ENCODE measurements at regions not wholly inside any gene's neighbourhood (a gene's known extent, or its start where the extent isn't known, plus 50 kb on each side); places are given as distances from the start of the nearest gene placed in this dataset.

- 96 to 98% methylated on average over 2 of the region's 2 CpGs for WGBS, 2 donors
- H3K36me3 ChIP-seq (ENCODE audit: control insufficient read depth in 1 of 2, insufficient read depth in 2 of 2, low read length in 1 of 2): no peaks in the 10 kb centered on the region
These were observed 161.1 kb upstream of the PLEKHG7 start for GRCh38 chr12:92541731-92542130.

GRCh38 chr12:92540782-92541423 lies 161.9 kb upstream of the PLEKHG7 start:
- intact Hi-C loops (cut with DNase I): no loop called here
- H3K4me1 ChIP-seq (ENCODE audit: control insufficient read depth in 1 of 2, insufficient read depth in 2 of 2, low read length in 2 of 2): peaks cover 0 to 3% of the 10 kb centered on the region in 2 donors
- no peaks in the 10 kb centered on the region for H3K36me3 ChIP-seq (ENCODE audit: control insufficient read depth in 1 of 2, insufficient read depth in 2 of 2, low read length in 1 of 2)
- H3K27me3 ChIP-seq (ENCODE audit: control insufficient read depth in 1 of 2, insufficient read depth in 2 of 2, low read length in 1 of 2): no peaks in the 10 kb centered on the region
- WGBS, 2 donors: 84% methylated on average over 3 of the region's 3 CpGs
- no peak for DNase-seq
- H3K9me3 ChIP-seq (ENCODE audit: control insufficient read depth, low read length): no peaks in the 10 kb centered on the region
- H3K4me3 ChIP-seq (ENCODE audit: low read length in 2 of 2): no peak overlapping the region
- ATAC-seq (ENCODE audit: low FRiP score): no peak
- no peak overlapping the region for H3K27ac ChIP-seq (ENCODE audit: low read depth in 1 of 2, low read length in 2 of 2)

More at GRCh38 chr12:92541731-92542130, 161.1 kb upstream of the PLEKHG7 start:
- Histone ChIP-seq H3K4me3 (ENCODE audit: low read length in 2 of 2) (no peak overlapping the region), H3K27ac (ENCODE audit: low read depth in 1 of 2, low read length in 2 of 2) (no peak overlapping the region), H3K9me3 (ENCODE audit: control insufficient read depth, low read length) (no peaks in the 10 kb centered on the region), H3K4me1 (ENCODE audit: control insufficient read depth in 1 of 2, insufficient read depth in 2 of 2, low read length in 2 of 2) (peaks cover 0 to 3% of the 10 kb centered on the region in 2 donors), H3K27me3 (ENCODE audit: control insufficient read depth in 1 of 2, insufficient read depth in 2 of 2, low read length in 1 of 2) (no peaks in the 10 kb centered on the region)
- intact Hi-C loops (cut with DNase I): no loop called here
- no peak for ATAC-seq (ENCODE audit: low FRiP score)
- DNase-seq: no peak

DNA sequence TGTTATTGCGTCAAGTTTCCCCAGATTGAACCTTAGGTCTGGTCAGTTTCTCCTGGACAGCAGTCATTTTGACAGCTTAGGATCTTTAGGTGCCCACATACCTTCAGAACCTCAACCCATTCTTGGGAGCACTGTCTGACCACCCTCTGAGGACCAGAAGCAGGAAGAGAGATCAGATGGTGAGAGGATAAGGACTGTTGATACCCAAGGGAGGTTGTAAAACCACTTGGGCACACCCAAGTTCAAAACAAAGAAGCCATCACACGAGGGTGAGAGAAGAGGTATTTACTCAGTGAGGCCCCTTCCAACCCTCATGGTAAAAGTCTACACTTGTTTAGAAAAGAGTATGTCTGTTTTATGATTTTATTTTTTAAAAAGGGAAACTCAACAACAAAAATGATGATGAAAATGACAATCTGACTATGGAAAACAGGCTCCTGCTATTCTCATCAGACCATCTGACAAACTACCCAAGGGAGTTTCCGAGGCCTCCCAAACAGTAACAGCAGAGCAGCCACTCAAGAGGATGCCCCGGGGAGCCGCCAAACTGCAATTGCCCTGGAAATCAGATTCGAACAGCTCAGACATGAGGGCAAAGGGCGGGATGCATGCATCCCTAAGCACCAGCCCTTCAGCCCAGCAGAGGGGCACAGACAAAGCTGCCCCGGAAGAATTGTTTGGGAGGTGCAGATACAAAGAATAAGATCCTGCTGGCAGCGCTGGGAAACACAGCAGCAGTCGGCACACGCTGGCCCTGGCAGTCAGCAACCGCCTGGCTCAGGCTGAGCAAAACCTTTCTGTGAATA lies 162.6 kb upstream of the PLEKHG7 start:
- no peaks in the 10 kb centered on the region for H3K9me3 ChIP-seq (ENCODE audit: control insufficient read depth, low read length)

DNA sequence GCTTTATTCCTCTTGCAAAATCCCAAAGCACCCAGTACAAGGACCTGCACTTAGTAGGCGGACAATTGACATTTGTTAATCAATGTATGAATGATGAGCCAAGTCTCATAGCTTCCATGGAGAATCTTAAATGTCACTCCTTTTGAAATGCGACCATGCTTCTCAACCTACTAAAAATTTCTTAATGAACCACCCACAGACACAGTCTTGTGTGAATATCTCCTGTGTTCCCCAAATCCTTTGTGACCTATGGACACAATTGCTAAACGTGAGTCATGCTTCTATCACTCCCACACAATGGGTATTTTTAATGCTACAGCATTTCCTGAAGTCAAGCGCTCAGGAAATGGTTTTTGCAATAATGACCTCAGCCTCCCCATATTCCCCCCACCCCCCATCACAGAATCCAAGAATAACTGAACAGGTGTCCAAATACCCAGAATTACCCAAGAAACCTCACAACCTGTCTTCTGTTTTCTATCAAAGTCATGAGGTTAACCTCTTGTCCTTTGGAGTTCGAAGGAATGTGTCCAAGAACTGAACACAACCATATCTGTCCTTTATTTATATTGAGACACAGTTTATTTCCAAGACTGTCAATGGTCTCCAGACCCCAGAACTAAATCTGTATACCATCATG lies 163.6 kb upstream of the PLEKHG7 start:
- no peak overlapping the region for H3K27ac ChIP-seq (ENCODE audit: low read depth in 1 of 2, low read length in 2 of 2)
- intact Hi-C loops (cut with DNase I): no loop called here
- H3K36me3 ChIP-seq (ENCODE audit: control insufficient read depth in 1 of 2, insufficient read depth in 2 of 2, low read length in 1 of 2): no peaks in the 10 kb centered on the region
- H3K4me3 ChIP-seq (ENCODE audit: low read length in 2 of 2): no peak overlapping the region
- H3K9me3 ChIP-seq (ENCODE audit: control insufficient read depth, low read length): no peaks in the 10 kb centered on the region
- H3K27me3 ChIP-seq (ENCODE audit: control insufficient read depth in 1 of 2, insufficient read depth in 2 of 2, low read length in 1 of 2): no peaks in the 10 kb centered on the region
- H3K4me1 ChIP-seq (ENCODE audit: control insufficient read depth in 1 of 2, insufficient read depth in 2 of 2, low read length in 2 of 2): peaks cover 0 to 3% of the 10 kb centered on the region in 2 donors
- DNase-seq (no peak), ATAC-seq (ENCODE audit: low FRiP score) (no peak)
- 47 to 60% methylated on average over 5 of the region's 5 CpGs for WGBS, 2 donors

More for the DNA sequence above, 162.6 kb upstream of the PLEKHG7 start:
- ATAC-seq (ENCODE audit: low FRiP score) (peak; percentile 38), DNase-seq (peak in 1 of 2 donors; percentile 44)
- H3K4me1 ChIP-seq (ENCODE audit: control insufficient read depth in 1 of 2, insufficient read depth in 2 of 2, low read length in 2 of 2): peaks cover 0 to 3% of the 10 kb centered on the region in 2 donors
- no peak overlapping the region for H3K27ac ChIP-seq (ENCODE audit: low read depth in 1 of 2, low read length in 2 of 2)
- 62 to 66% methylated on average over 12 of the region's 12 CpGs for WGBS, 2 donors
- intact Hi-C loops (cut with DNase I): no loop called here
- no peaks in the 10 kb centered on the region for H3K36me3 ChIP-seq (ENCODE audit: control insufficient read depth in 1 of 2, insufficient read depth in 2 of 2, low read length in 1 of 2)
- no peaks in the 10 kb centered on the region for H3K27me3 ChIP-seq (ENCODE audit: control insufficient read depth in 1 of 2, insufficient read depth in 2 of 2, low read length in 1 of 2)
- H3K4me3 ChIP-seq (ENCODE audit: low read length in 2 of 2): no peak overlapping the region

GRCh38 chr12:92537290-92537960 lies 165.4 kb upstream of the PLEKHG7 start:
- intact Hi-C loops (cut with DNase I): no loop called here
- Histone ChIP-seq H3K27me3 (ENCODE audit: control insufficient read depth in 1 of 2, insufficient read depth in 2 of 2, low read length in 1 of 2) (no peaks in the 10 kb centered on the region), H3K4me3 (ENCODE audit: low read length in 2 of 2) (no peak overlapping the region), H3K4me1 (ENCODE audit: control insufficient read depth in 1 of 2, insufficient read depth in 2 of 2, low read length in 2 of 2) (peaks cover 0 to 3% of the 10 kb centered on the region in 2 donors), H3K27ac (ENCODE audit: low read depth in 1 of 2, low read length in 2 of 2) (no peak overlapping the region), H3K9me3 (ENCODE audit: control insufficient read depth, low read length) (no peaks in the 10 kb centered on the region), H3K36me3 (ENCODE audit: control insufficient read depth in 1 of 2, insufficient read depth in 2 of 2, low read length in 1 of 2) (no peaks in the 10 kb centered on the region)
- no peak for ATAC-seq (ENCODE audit: low FRiP score)
- DNase-seq: no peak
- WGBS, 2 donors: 96 to 97% methylated on average over 3 of the region's 3 CpGs

- H3K4me3 ChIP-seq (ENCODE audit: low read length in 2 of 2): no peak overlapping the region
- no peak for ATAC-seq (ENCODE audit: low FRiP score)
- no peak overlapping the region for H3K27ac ChIP-seq (ENCODE audit: low read depth in 1 of 2, low read length in 2 of 2)
- intact Hi-C loops (cut with DNase I): no loop called here
- no peaks in the 10 kb centered on the region for H3K9me3 ChIP-seq (ENCODE audit: control insufficient read depth, low read length)
- H3K27me3 ChIP-seq (ENCODE audit: control insufficient read depth in 1 of 2, insufficient read depth in 2 of 2, low read length in 1 of 2): no peaks in the 10 kb centered on the region
- WGBS, 2 donors: 97 to 98% methylated on average over 3 of the region's 3 CpGs
- no peaks in the 10 kb centered on the region for H3K36me3 ChIP-seq (ENCODE audit: control insufficient read depth in 1 of 2, insufficient read depth in 2 of 2, low read length in 1 of 2)
- DNase-seq: no peak
- H3K4me1 ChIP-seq (ENCODE audit: control insufficient read depth in 1 of 2, insufficient read depth in 2 of 2, low read length in 2 of 2): peaks cover 0 to 3% of the 10 kb centered on the region in 2 donors
These were observed 166.8 kb upstream of the PLEKHG7 start for GRCh38 chr12:92535961-92536360.

DNA sequence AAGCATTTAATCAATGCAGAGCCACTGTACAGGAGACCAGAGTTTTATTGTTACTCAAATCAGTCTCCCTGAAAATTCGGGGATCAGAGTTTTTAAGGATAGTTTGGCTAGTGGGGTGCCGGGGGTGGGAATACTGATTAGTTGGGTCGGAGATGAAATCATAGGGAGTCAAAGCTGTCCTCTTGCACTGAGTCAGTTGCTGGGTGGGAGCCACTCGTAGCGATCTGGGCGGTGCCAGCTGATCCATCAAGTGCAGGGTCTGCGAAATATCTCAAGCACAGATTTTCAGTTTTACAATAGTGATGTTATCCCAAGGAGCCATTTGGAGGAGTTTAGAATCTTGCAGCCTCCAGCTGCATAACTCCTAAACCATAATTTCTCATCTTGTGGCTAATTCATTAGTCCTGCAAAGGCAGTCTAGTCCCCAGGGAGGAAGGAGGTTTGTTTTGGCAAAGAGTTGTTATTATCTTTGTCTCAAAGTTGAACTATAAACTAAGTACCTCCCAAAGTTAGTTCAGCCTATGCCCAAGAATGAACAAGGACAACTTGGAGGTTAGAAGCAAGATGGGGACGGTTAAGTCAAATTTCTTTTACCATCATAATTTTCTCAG lies 169.4 kb upstream of the PLEKHG7 start:
- Histone ChIP-seq H3K4me1 (ENCODE audit: control insufficient read depth in 1 of 2, insufficient read depth in 2 of 2, low read length in 2 of 2) (no peaks in the 10 kb centered on the region), H3K27me3 (ENCODE audit: control insufficient read depth in 1 of 2, insufficient read depth in 2 of 2, low read length in 1 of 2) (no peaks in the 10 kb centered on the region), H3K27ac (ENCODE audit: low read depth in 1 of 2, low read length in 2 of 2) (no peak overlapping the region), H3K36me3 (ENCODE audit: control insufficient read depth in 1 of 2, insufficient read depth in 2 of 2, low read length in 1 of 2) (no peaks in the 10 kb centered on the region), H3K4me3 (ENCODE audit: low read length in 2 of 2) (no peak overlapping the region), H3K9me3 (ENCODE audit: control insufficient read depth, low read length) (no peaks in the 10 kb centered on the region)
- intact Hi-C loops (cut with DNase I): no loop called here
- ATAC-seq (ENCODE audit: low FRiP score) (no peak), DNase-seq (no peak)
- WGBS, 2 donors: 13 to 25% methylated on average over 8 of the region's 8 CpGs

DNA sequence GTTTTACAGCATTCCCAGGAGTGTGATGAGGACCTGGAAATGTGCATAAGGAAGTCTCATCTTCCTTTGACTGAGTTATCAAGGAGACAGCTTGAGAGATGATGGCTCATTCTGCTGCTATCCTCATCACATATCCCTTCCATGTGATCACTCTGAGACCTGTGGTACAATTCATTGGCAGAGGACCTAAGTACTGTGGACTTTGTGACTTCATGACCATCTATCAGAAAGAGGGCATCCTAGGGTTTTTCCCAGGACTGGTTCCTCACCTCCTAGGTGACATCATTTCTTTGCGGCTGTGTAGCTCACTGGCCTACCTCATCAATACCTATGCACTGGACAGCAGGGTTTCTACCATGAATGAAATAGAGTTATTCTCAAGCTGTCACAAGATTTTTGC lies 172.1 kb upstream of the PLEKHG7 start:
- WGBS, 2 donors: 80 to 81% methylated on average over 1 of the region's 1 CpG
- no peak overlapping the region for H3K4me3 ChIP-seq (ENCODE audit: low read length in 2 of 2)
- H3K36me3 ChIP-seq (ENCODE audit: control insufficient read depth in 1 of 2, insufficient read depth in 2 of 2, low read length in 1 of 2): no peaks in the 10 kb centered on the region
- H3K27ac ChIP-seq (ENCODE audit: low read depth in 1 of 2, low read length in 2 of 2): no peak overlapping the region
- no peak for ATAC-seq (ENCODE audit: low FRiP score)
- no peak for DNase-seq
- H3K4me1 ChIP-seq (ENCODE audit: control insufficient read depth in 1 of 2, insufficient read depth in 2 of 2, low read length in 2 of 2): no peaks in the 10 kb centered on the region
- H3K27me3 ChIP-seq (ENCODE audit: control insufficient read depth in 1 of 2, insufficient read depth in 2 of 2, low read length in 1 of 2): no peaks in the 10 kb centered on the region
- no peaks in the 10 kb centered on the region for H3K9me3 ChIP-seq (ENCODE audit: control insufficient read depth, low read length)
- intact Hi-C loops (cut with DNase I): no loop called here
